Colonic mucosa (tissue), 4 donors: ENCODE measurements at regions not wholly inside any gene's neighbourhood (a gene's known extent, or its start where the extent isn't known, plus 50 kb on each side); places are given as distances from the start of the nearest gene placed in this dataset.

Experiments used
- DNase-seq: peaks from one replicate; pipeline ENCODE4 v3.0.0-alpha.2; 2020
- H3K27ac ChIP-seq: fragments of 200-600 bp; one replicate; pipeline ENCODE4 v1.8.0; 2021
- H3K27me3 ChIP-seq: fragments of 200-600 bp; one replicate; pipeline ENCODE4 v1.8.0; 2021
- H3K36me3 ChIP-seq: fragments of 200-600 bp; one replicate; pipeline ENCODE4 v1.8.0; 2021
- H3K4me1 ChIP-seq: fragments of 200-600 bp; one replicate; pipeline ENCODE4 v1.8.0; 2021; ENCODE audit warnings: mild to moderate bottlenecking
- H3K4me3 ChIP-seq: fragments of 200-600 bp; one replicate; pipeline ENCODE4 v1.8.0; 2021
- H3K9ac ChIP-seq, 2 donors: one replicate each; pipeline ENCODE4 v1.7.0; 2013; ENCODE audit warnings: control low read depth in 2 of 2, low read depth in 2 of 2, low read length in 2 of 2
- H3K9me3 ChIP-seq: fragments of 200-600 bp; one replicate; pipeline ENCODE4 v1.8.0; 2021
- intact Hi-C: fragments of 100-400 bp; cut with DNase I; formaldehyde crosslinking; loops from one replicate; pipeline ENCODE4 v1.14.1; 2022
- TF ChIP-seq, protein P1 (sequence below): fragments of 200-600 bp; IDR thresholded peaks from one replicate; pipeline ENCODE4 v1.8.0; 2022; ENCODE audit warnings: antibody characterized with exemption, mild to moderate bottlenecking
- donor health status: healthy.
- donor health status: DM: no; HTN: no; CAD: no.
- donor health status: DM: no; HTN: no; CAD: no.

DNA sequence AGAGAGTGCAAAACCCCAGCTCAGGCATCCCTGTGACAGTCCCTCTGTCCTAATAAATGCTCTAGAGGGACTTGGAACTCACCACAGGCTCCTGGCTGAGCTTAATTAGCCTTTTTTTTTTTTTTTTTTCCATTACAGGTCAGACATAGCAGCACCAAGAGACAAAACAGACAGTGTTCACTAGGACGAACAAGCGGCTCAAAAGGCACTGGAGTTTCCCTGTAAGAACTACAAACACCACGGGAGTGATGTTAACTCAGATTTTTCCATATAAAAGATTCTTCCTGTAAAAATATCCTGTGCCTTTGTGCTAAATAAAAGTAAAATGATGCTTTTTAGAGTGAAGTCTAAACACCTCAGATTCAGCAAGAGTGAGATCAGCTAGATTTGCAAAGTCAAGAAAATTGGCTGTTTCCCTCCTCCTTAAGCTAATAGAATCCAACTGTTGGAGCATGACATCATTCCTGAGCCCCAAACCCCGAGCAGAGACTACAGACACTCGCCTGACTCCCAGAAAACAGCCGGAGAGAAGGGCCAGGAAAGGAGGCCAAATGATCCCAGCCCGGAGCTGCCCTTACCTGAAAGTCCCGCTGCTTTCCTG lies 101.0 kb upstream of the AKIP1 start:
- H3K9ac ChIP-seq, result peak overlapping the region; percentile 75 to 91
- peak overlapping the region; percentile 94 for H3K27ac ChIP-seq
- TF ChIP-seq, protein P1, sequence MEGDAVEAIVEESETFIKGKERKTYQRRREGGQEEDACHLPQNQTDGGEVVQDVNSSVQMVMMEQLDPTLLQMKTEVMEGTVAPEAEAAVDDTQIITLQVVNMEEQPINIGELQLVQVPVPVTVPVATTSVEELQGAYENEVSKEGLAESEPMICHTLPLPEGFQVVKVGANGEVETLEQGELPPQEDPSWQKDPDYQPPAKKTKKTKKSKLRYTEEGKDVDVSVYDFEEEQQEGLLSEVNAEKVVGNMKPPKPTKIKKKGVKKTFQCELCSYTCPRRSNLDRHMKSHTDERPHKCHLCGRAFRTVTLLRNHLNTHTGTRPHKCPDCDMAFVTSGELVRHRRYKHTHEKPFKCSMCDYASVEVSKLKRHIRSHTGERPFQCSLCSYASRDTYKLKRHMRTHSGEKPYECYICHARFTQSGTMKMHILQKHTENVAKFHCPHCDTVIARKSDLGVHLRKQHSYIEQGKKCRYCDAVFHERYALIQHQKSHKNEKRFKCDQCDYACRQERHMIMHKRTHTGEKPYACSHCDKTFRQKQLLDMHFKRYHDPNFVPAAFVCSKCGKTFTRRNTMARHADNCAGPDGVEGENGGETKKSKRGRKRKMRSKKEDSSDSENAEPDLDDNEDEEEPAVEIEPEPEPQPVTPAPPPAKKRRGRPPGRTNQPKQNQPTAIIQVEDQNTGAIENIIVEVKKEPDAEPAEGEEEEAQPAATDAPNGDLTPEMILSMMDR, result no peak
- intact Hi-C loops, result loop anchor here (5.0 to 10.0 kb wide), 2 partner anchors 123 to 155 kb away; partner anchors contain the start of gene TMEM9B
- no peaks in the 10 kb centered on the region for H3K27me3 ChIP-seq
- no peak for DNase-seq
- H3K4me3 ChIP-seq, result peak overlapping the region; percentile 63
- no peaks in the 10 kb centered on the region for H3K9me3 ChIP-seq
- H3K36me3 ChIP-seq, result no peaks in the 10 kb centered on the region
- H3K4me1 ChIP-seq, result peaks cover 11% of the 10 kb centered on the region

DNA sequence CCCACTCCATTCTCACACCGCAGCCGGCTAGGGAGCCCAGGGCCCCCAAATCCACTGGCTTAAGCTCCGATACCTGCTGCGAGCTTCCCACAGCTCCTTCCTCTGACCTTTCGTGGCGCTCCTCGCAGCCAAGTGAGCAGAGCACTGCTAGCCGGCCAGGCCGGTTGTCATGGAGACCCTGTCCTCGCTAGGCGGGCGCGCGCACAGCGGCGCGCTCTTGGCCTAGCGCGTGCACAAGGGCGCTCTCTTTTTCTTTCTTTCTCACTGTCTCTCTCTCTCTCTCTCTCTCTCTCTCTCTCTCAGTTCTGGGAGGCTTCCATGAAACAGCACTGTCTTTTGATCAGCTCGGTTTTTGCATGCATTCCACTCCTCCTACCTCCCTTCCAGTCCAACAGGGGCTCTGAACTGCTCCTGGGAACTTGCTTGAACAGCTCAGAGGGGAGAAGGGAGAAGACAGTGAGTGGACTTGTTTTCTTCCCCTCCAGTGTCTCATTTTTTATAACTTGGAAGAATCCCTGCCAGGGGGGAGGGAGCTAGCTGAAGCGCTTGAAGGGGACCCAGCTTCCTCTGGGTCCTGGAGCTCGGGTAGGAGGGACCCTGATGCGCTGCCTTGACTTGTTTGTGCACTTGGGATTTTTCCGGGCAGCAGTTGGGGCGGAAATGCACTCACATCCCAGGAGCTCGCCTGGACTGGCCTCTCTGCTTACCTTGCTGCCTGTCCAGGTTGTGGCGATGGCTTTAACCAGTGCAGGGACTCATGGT lies 100.3 kb upstream of the AKIP1 start:
- peaks cover 11% of the 10 kb centered on the region for H3K4me1 ChIP-seq
- peak overlapping the region; percentile 75 to 91 for H3K9ac ChIP-seq
- peak; percentile 85 for DNase-seq

DNA sequence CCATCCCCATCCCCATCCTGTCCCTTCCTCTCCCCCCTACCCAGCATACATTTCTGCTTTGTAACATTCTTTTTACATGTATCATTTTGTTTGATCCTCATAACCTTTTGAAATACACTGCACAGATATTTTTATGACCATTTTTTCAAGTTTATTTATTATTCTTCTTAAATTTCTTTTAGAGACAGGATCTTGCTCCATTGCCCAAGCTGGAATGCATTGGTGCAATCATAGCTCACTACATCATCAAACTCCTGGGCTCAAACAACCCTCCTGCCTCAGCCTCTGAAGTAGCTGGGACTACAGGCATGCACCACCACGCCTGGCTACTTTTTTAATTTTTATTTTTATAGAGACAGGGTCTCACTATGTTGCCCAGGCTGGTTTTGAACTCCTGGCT lies 99.4 kb upstream of the AKIP1 start:
- TF ChIP-seq, protein P1, result no peak
- H3K4me1 ChIP-seq, result peaks cover 11% of the 10 kb centered on the region
- H3K27ac ChIP-seq, result peak overlapping the region; percentile 94
- peak overlapping the region in 1 of 2 donors; percentile 91 for H3K9ac ChIP-seq
- no peaks in the 10 kb centered on the region for H3K36me3 ChIP-seq
- H3K4me3 ChIP-seq, result no peak overlapping the region
- H3K9me3 ChIP-seq, result no peaks in the 10 kb centered on the region
- no peaks in the 10 kb centered on the region for H3K27me3 ChIP-seq
- intact Hi-C loops, result loop anchor here (5.0 to 10.0 kb wide), 2 partner anchors 124 to 153 kb away; partner anchors contain the start of gene TMEM9B
- no peak for DNase-seq

More for the DNA sequence above, 100.3 kb upstream of the AKIP1 start:
- Histone ChIP-seq H3K4me3 (peak overlapping the region; percentile 63), H3K36me3 (no peaks in the 10 kb centered on the region), H3K9me3 (no peaks in the 10 kb centered on the region), H3K27me3 (no peaks in the 10 kb centered on the region), H3K27ac (peak overlapping the region; percentile 94)
- TF ChIP-seq, protein P1, result no peak
- intact Hi-C loops, result loop anchor here (5.0 to 10.0 kb wide), 2 partner anchors 123 to 154 kb away; partner anchors contain the start of gene TMEM9B

DNA sequence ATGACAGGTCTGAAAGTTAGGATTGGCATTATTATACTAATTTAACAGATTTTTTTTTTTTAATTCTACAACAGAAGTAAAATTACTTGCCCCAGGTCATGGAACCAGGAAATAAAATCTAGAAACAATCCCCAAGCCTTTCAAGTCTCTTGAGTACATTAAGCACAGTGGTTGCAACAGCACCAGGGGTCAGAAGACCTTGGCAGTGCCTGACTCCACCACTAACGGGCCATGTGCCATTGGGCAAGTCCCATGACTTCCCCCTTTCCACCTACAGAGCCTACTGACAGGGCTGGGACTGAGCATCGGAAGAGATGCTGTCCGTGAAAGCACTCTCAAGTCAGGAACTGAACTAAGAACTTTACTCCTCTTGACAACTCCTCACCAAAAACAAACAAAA lies 98.6 kb upstream of the AKIP1 start:
- intact Hi-C loops, result loop anchor here (5.0 to 10.0 kb wide), 2 partner anchors 125 to 152 kb away; partner anchors contain the start of gene TMEM9B
- no peaks in the 10 kb centered on the region for H3K9me3 ChIP-seq
- no peaks in the 10 kb centered on the region for H3K27me3 ChIP-seq
- H3K27ac ChIP-seq, result no peak overlapping the region
- DNase-seq, result no peak
- peaks cover 8% of the 10 kb centered on the region for H3K4me1 ChIP-seq
- no peaks in the 10 kb centered on the region for H3K36me3 ChIP-seq
- TF ChIP-seq, protein P1, result no peak
- no peak overlapping the region for H3K9ac ChIP-seq
- H3K4me3 ChIP-seq, result no peak overlapping the region

DNA sequence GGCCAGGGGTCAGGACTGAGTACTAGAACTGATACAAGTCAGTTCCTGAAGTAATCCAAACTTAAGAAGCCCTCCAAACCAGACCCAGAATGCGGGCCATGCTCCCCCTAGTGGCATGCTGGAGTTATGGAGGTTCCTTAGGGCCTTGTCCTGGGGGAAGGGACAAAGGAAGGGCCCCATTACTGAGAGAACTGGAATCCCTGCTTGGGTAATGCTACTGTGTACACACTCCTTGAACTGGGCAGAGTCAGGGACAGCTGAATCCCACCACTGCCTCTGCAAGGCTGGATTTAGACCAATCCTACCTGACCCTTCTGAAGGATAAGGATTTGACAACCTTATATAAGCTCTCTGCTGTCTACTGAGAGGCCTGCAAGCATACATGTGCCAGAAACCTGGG lies 97.3 kb upstream of the AKIP1 start:
- H3K27me3 ChIP-seq, result no peaks in the 10 kb centered on the region
- no peak overlapping the region for H3K4me3 ChIP-seq
- H3K4me1 ChIP-seq, result peaks cover 8% of the 10 kb centered on the region
- H3K27ac ChIP-seq, result peak overlapping the region; percentile 68
- no peaks in the 10 kb centered on the region for H3K36me3 ChIP-seq
- intact Hi-C loops, result loop anchor here (5.0 to 10.0 kb wide), 2 partner anchors 126 to 151 kb away; partner anchors contain the start of gene TMEM9B
- H3K9ac ChIP-seq, result peak overlapping the region in 1 of 2 donors; percentile 74
- peak; percentile 83 for DNase-seq
- TF ChIP-seq, protein P1, result peak; percentile 81
- no peaks in the 10 kb centered on the region for H3K9me3 ChIP-seq
